IMR-90 (cell line): ENCODE measurements at regions not wholly inside any gene's neighbourhood (a gene's known extent, or its start where the extent isn't known, plus 50 kb on each side); places are given as distances from the start of the nearest gene placed in this dataset.
A peak's percentile ranks its signal among the peaks of the same experiment; 100 is the strongest.

Experiments
- ATAC-seq: fragments of 200-7000 bp; cut with Tn5 transposase; 2 replicates; pipeline ENCODE4 v1.9.1; 2020; ENCODE audit warnings: low read depth, mild to moderate bottlenecking, moderate library complexity
- BruUV-seq: library from RNA; stranded (reverse); fragments of 400-500 nt; replicated peaks from 2 replicates; lab custom pipeline; 2021; lab: Mats Ljungman, UMichigan
- CTCF ChIA-PET: fragments of 300-600 bp; formaldehyde crosslinking; extraction: SDS; loops from one replicate; lab custom pipeline; 2021; ENCODE audit warnings: antibody characterized with exemption; lab: Yijun Ruan, JAX
- POLR2A ChIA-PET: fragments of 300-600 bp; sonication (Branson Sonifier 250); formaldehyde crosslinking; loops from one replicate; lab custom pipeline; 2022; ENCODE audit warnings: antibody characterized with exemption; ENCODE audit not compliant: unreplicated experiment; lab: Charles Lee
- DNase-seq: peaks from one replicate; pipeline ENCODE4 v3.0.0; 2013
- H2AFZ ChIP-seq: replicated peaks from 2 replicates; pipeline ENCODE3; 2013; ENCODE audit warnings: low read length, mild to moderate bottlenecking; ENCODE audit not compliant: poor library complexity
- H2AK5ac ChIP-seq: 2 replicates; pipeline ENCODE4 v1.6.1; 2013; ENCODE audit warnings: low read depth, low read length, inconsistent platforms
- H2AK9ac ChIP-seq: replicated peaks from 2 replicates; pipeline ENCODE3; 2013; ENCODE audit warnings: mild to moderate bottlenecking, low read depth, low read length, moderate library complexity; ENCODE audit not compliant: poor library complexity
- H2BK120ac ChIP-seq: 2 replicates; pipeline ENCODE4 v1.6.1; 2013; ENCODE audit warnings: low read depth, low read length, inconsistent platforms
- H2BK15ac ChIP-seq: 3 replicates; pipeline ENCODE4 v1.6.1; 2013; ENCODE audit warnings: low read depth, low read length, inconsistent platforms
- H2BK20ac ChIP-seq: 2 replicates; pipeline ENCODE4 v1.6.1; 2013; ENCODE audit warnings: low read depth, mild to moderate bottlenecking, inconsistent platforms, low read length, moderate library complexity
- H2BK5ac ChIP-seq: 2 replicates; pipeline ENCODE4 v1.6.1; 2013; ENCODE audit warnings: mild to moderate bottlenecking, low read depth, low read length, inconsistent platforms; ENCODE audit not compliant: poor library complexity, severe bottlenecking
- H3K14ac ChIP-seq: replicated peaks from 2 replicates; pipeline ENCODE4 v1.6.1; 2013; ENCODE audit warnings: low read depth, low read length, inconsistent platforms
- H3K18ac ChIP-seq: 2 replicates; pipeline ENCODE4 v1.6.1; 2013; ENCODE audit warnings: low read depth, low read length, control low read depth
- H3K23ac ChIP-seq: 2 replicates; pipeline ENCODE4 v1.6.1; 2013; ENCODE audit warnings: low read depth, low read length, inconsistent platforms
- H3K27ac ChIP-seq: 2 replicates; pipeline ENCODE4 v1.5.1; 2013; ENCODE audit warnings: mild to moderate bottlenecking, control low read depth, low read length; ENCODE audit not compliant: insufficient read depth
- H3K27me3 ChIP-seq: 2 replicates; pipeline ENCODE4 v1.6.1; 2013; ENCODE audit warnings: low read length; ENCODE audit not compliant: control insufficient read depth, insufficient read depth
- H3K36me3 ChIP-seq: 2 replicates; pipeline ENCODE4 v1.6.1; 2013; ENCODE audit warnings: low read length, mixed read lengths; ENCODE audit not compliant: control insufficient read depth, insufficient read depth
- H3K4ac ChIP-seq: 2 replicates; pipeline ENCODE4 v1.6.1; 2013; ENCODE audit warnings: low read depth, low read length, inconsistent platforms
- H3K4me1 ChIP-seq: 2 replicates; pipeline ENCODE4 v1.6.1; 2013; ENCODE audit warnings: low read length, mixed read lengths; ENCODE audit not compliant: control insufficient read depth, insufficient read depth
- H3K4me2 ChIP-seq: 2 replicates; pipeline ENCODE4 v1.6.1; 2013; ENCODE audit warnings: low read depth, mild to moderate bottlenecking, control low read depth, low read length, moderate library complexity
- H3K4me3 ChIP-seq: 2 replicates; pipeline ENCODE4 v1.5.1; 2013; ENCODE audit warnings: low read depth, mild to moderate bottlenecking, control low read depth, low read length, moderate library complexity; ENCODE audit not compliant: insufficient read depth
- H3K56ac ChIP-seq: 2 replicates; pipeline ENCODE4 v1.6.1; 2013; ENCODE audit warnings: low read length, inconsistent platforms; ENCODE audit not compliant: insufficient read depth; ENCODE audit errors: extremely low read depth
- H3K79me1 ChIP-seq, 2 experiments: 2 replicates each; pipeline ENCODE4 v1.6.1; 2013; ENCODE audit warnings: low read length in 2 of 2, inconsistent platforms in 1 of 2, low read depth in 1 of 2
- H3K9ac ChIP-seq: 2 replicates; pipeline ENCODE4 v1.6.1; 2013; ENCODE audit warnings: low read depth, low read length, control low read depth
- H3K9me1 ChIP-seq: 2 replicates; pipeline ENCODE4 v1.6.1; 2013; ENCODE audit warnings: low read length, inconsistent platforms; ENCODE audit not compliant: insufficient read depth
- H3K9me3 ChIP-seq: 2 replicates; pipeline ENCODE4 v1.6.1; 2013; ENCODE audit warnings: low read length; ENCODE audit not compliant: control insufficient read depth, insufficient read depth
- H4K20me1 ChIP-seq: 2 replicates; pipeline ENCODE4 v1.6.1; 2013; ENCODE audit warnings: low read length, inconsistent platforms; ENCODE audit not compliant: insufficient read depth
- H4K5ac ChIP-seq: 2 replicates; pipeline ENCODE4 v1.6.1; 2013; ENCODE audit warnings: mild to moderate bottlenecking, low read depth, low read length, control low read depth
- H4K8ac ChIP-seq, 2 experiments: 2 replicates each; pipeline ENCODE4 v1.6.1; 2013; ENCODE audit warnings: low read depth in 2 of 2, low read length in 2 of 2, control low read depth in 1 of 2, inconsistent platforms in 1 of 2
- H4K91ac ChIP-seq: 2 replicates; pipeline ENCODE4 v1.6.1; 2013; ENCODE audit warnings: low read depth, low read length, inconsistent platforms; ENCODE audit not compliant: insufficient read depth
- RAD21 ChIP-seq: IDR thresholded peaks from 2 replicates; pipeline ENCODE4 v1.6.1; 2012; ENCODE audit warnings: low read length, improper control_type of control experiment
- RCOR1 ChIP-seq: IDR thresholded peaks from 2 replicates; pipeline ENCODE4 v1.6.1; 2012; ENCODE audit warnings: mild to moderate bottlenecking, low read length, improper control_type of control experiment; ENCODE audit not compliant: insufficient replicate concordance
- WGBS, 2 experiments: methylation state at CpG; one replicate each; pipeline versions ENCODE4 v1.1.5 to v1.1.7; 2013; ENCODE audit warnings: missing lambda C conversion rate in 2 of 2; ENCODE audit not compliant: insufficient read length in 1 of 2; ENCODE audit errors: extremely low coverage in 2 of 2; 5-methylcytosine and 5-hydroxymethylcytosine counted together
- dilution Hi-C: fragments of 300-500 bp; cut with HindIII; formaldehyde crosslinking; loops from one replicate; pipeline ENCODE4 v1.14.3; 2018; ENCODE audit warnings: low sequenced_read_pairs; ENCODE audit not compliant: unreplicated experiment
- in situ Hi-C: fragments of 300-500 bp; cut with MboI; formaldehyde crosslinking; loops from 3 replicates; pipeline ENCODE4 v1.14.3; 2019; ENCODE audit warnings: low sequenced_read_pairs, inconsistent platforms, mixed read lengths
- intact Hi-C: fragments of 100-400 bp; cut with micrococcal nuclease; formaldehyde crosslinking; loops from 2 replicates; pipeline ENCODE4 v1.10.0; 2022

GRCh38 chr5:125011419-125011818 lies 265.0 kb upstream of the ZNF608 start:
- no CpG with 5 or more reads among the region's 2 CpGs for WGBS, 2 experiments
- Histone ChIP-seq H3K14ac (no peak overlapping the region), H2AFZ (peak overlapping the region; percentile 47)

More at GRCh38 chr5:125011419-125011818, 265.0 kb upstream of the ZNF608 start:
- Histone ChIP-seq H4K20me1 (no peaks in the 10 kb centered on the region), H2AK5ac (no peak overlapping the region), H3K27ac (no peak overlapping the region), H3K79me1 (no peaks in the 10 kb centered on the region), H3K9ac (no peak overlapping the region), H3K4me2 (no peak overlapping the region), H4K8ac (no peak overlapping the region), H3K18ac (no peak overlapping the region), H4K5ac (no peak overlapping the region), H2BK120ac (no peak overlapping the region), H2AK9ac (no peak overlapping the region), H3K9me3 (no peaks in the 10 kb centered on the region), H3K4me1 (no peaks in the 10 kb centered on the region), H3K4ac (no peak overlapping the region), H2BK15ac (no peak overlapping the region), H3K27me3 (no peaks in the 10 kb centered on the region), H3K56ac (no peak overlapping the region), H3K23ac (no peak overlapping the region), H4K91ac (no peak overlapping the region), H3K36me3 (no peaks in the 10 kb centered on the region), H2BK5ac (no peak overlapping the region), H2BK20ac (no peak overlapping the region), H3K9me1 (no peaks in the 10 kb centered on the region), H3K4me3 (no peak overlapping the region)
- POLR2A ChIA-PET: no interaction called here
- dilution Hi-C loops (no loop called here), intact Hi-C loops (no loop called here), in situ Hi-C loops (no loop called here)
- DNase-seq: no peak
- CTCF ChIA-PET: no interaction called here
- TF ChIP-seq RAD21 (no peak), RCOR1 (no peak)
- BruUV-seq: no TSS peak
- ATAC-seq: no peak
